AG04450 (cell line): ENCODE measurements at regions not wholly inside any gene's neighbourhood (a gene's known extent, or its start where the extent isn't known, plus 50 kb on each side); places are given as distances from the start of the nearest gene placed in this dataset.

Experiments
- CTCF ChIA-PET: fragments of 300-600, 350-600 bp; formaldehyde crosslinking; extraction: SDS; loops from one replicate; lab custom pipeline; 2022; ENCODE audit warnings: antibody characterized with exemption, inconsistent platforms; lab: Charles Lee
- POLR2A ChIA-PET: fragments of 350-600 bp; formaldehyde crosslinking; extraction: SDS; loops from one replicate; lab custom pipeline; 2021; ENCODE audit warnings: antibody characterized with exemption, inconsistent platforms; lab: Yijun Ruan, JAX
- DNase-seq: peaks from one replicate; pipeline ENCODE4 v3.0.0-alpha.2; 2011; ENCODE audit warnings: low read depth, low spot score
- H3K27ac ChIP-seq: one replicate; pipeline ENCODE4 v1.5.1; 2012; ENCODE audit warnings: low read depth, low read length, control low read depth
- H3K27me3 ChIP-seq: one replicate; pipeline ENCODE4 v1.6.0; 2012; ENCODE audit warnings: low read length; ENCODE audit not compliant: control insufficient read depth, insufficient read depth
- H3K4me3 ChIP-seq: 2 replicates; pipeline ENCODE4 v1.5.1; 2011; ENCODE audit warnings: mild to moderate bottlenecking, low read depth, low read length, control low read depth
- H3K9me3 ChIP-seq: 2 replicates; pipeline ENCODE4 v1.5.1; 2012; ENCODE audit warnings: low read length; ENCODE audit not compliant: control insufficient read depth, insufficient read depth
- CTCF ChIP-seq: IDR thresholded peaks from 2 replicates; pipeline ENCODE4 v1.5.1; 2011; ENCODE audit warnings: low read depth, low read length, control low read depth, inconsistent platforms

- CTCF ChIA-PET, result no interaction called here
- no peak for DNase-seq
- peak overlapping the region; percentile 21 for H3K27ac ChIP-seq
- no peaks in the 10 kb centered on the region for H3K9me3 ChIP-seq
- no peaks in the 10 kb centered on the region for H3K27me3 ChIP-seq
- H3K4me3 ChIP-seq, result no peak overlapping the region
- TF ChIP-seq CTCF, result no peak
- POLR2A ChIA-PET, result no interaction called here
Observed at GRCh38 chr15:95733931-95734330, 596.6 kb upstream of the NR2F2 start.

GRCh38 chr15:95734422-95735316 is 595.8 kb upstream of the NR2F2 start:
- TF ChIP-seq CTCF, result no peak
- POLR2A ChIA-PET, result interaction anchor here (0.6 kb wide), 1 partner anchor 15 kb away, joined by 3 read pairs; no protein-coding TSS in a partner anchor
- no peaks in the 10 kb centered on the region for H3K9me3 ChIP-seq
- DNase-seq, result no peak
- H3K4me3 ChIP-seq, result no peak overlapping the region
- H3K27ac ChIP-seq, result no peak overlapping the region
- H3K27me3 ChIP-seq, result no peaks in the 10 kb centered on the region
- CTCF ChIA-PET, result no interaction called here

GRCh38 chr15:95737060-95737459 is 593.4 kb upstream of the NR2F2 start:
- no peak overlapping the region for H3K27ac ChIP-seq
- no peak overlapping the region for H3K4me3 ChIP-seq
- POLR2A ChIA-PET, result no interaction called here
- H3K27me3 ChIP-seq, result no peaks in the 10 kb centered on the region
- no peak for TF ChIP-seq CTCF
- H3K9me3 ChIP-seq, result no peaks in the 10 kb centered on the region
- CTCF ChIA-PET, result no interaction called here
- DNase-seq, result no peak

GRCh38 chr15:95739131-95739530 is 591.4 kb upstream of the NR2F2 start:
- Histone ChIP-seq H3K4me3 (no peak overlapping the region), H3K9me3 (no peaks in the 10 kb centered on the region), H3K27me3 (no peaks in the 10 kb centered on the region), H3K27ac (no peak overlapping the region)
- no peak for TF ChIP-seq CTCF
- no peak for DNase-seq
- ChIA-PET CTCF (no interaction called here), POLR2A (no interaction called here)

- ChIA-PET CTCF (no interaction called here), POLR2A (no interaction called here)
- TF ChIP-seq CTCF, result no peak
Observed at GRCh38 chr15:95741830-95742229, 588.7 kb upstream of the NR2F2 start.

More at GRCh38 chr15:95741830-95742229, 588.7 kb upstream of the NR2F2 start:
- H3K9me3 ChIP-seq, result no peaks in the 10 kb centered on the region
- H3K27ac ChIP-seq, result no peak overlapping the region
- DNase-seq, result no peak
- H3K27me3 ChIP-seq, result no peaks in the 10 kb centered on the region
- no peak overlapping the region for H3K4me3 ChIP-seq
